K562 (cell line): ENCODE measurements at regions not wholly inside any gene's neighbourhood (a gene's known extent, or its start where the extent isn't known, plus 50 kb on each side); places are given as distances from the start of the nearest gene placed in this dataset.

Experiments used
- ATAC-seq: fragments of 200-7000 bp; cut with Tn5 transposase; 3 replicates; pipeline ENCODE4 v1.9.1; 2020; ENCODE audit warnings: moderate library complexity
- BruUV-seq: library from RNA; stranded (reverse); fragments of 400-500 nt; replicated peaks from 2 replicates; lab custom pipeline; 2021; lab: Mats Ljungman, UMichigan
- CTCF ChIA-PET: fragments of 300-600 bp; formaldehyde crosslinking; extraction: SDS; loops from one replicate; lab custom pipeline; 2021; ENCODE audit warnings: low intra/inter-chr PET ratio; lab: Yijun Ruan, JAX
- POLR2A ChIA-PET: fragments of 300-600, 350-650 bp; sonication (Branson Sonifier 250); formaldehyde crosslinking; extraction: SDS; loops from one replicate; lab custom pipeline; 2021; ENCODE audit warnings: antibody characterized with exemption, inconsistent platforms; lab: Yijun Ruan, JAX
- DNase-seq, 4 experiments: peaks; one replicate each; pipeline versions ENCODE4 v3.0.0 to v3.0.0-alpha.2; 2011 to 2018; ENCODE audit warnings: low spot score in 3 of 4, mixed read lengths in 3 of 4; ENCODE audit errors: extremely low read depth in 1 of 4
- FAIRE-seq: peaks from 2 replicates; lab custom pipeline; 2011; peaks lifted over from hg19 to GRCh38; lab: Jason Lieb, UNC
- H2AFZ ChIP-seq: 2 replicates; pipeline ENCODE4 v1.6.0; 2011; ENCODE audit warnings: low read depth, low read length, control low read depth, inconsistent platforms
- H3K27ac ChIP-seq: fragments of 200-600 bp; 3 replicates; pipeline ENCODE4 v1.8.0; 2011; ENCODE audit warnings: low read depth, mild to moderate bottlenecking, control low read depth, inconsistent platforms, low read length, moderate library complexity, mixed read lengths; ENCODE audit errors: extremely low read depth
- H3K27me3 ChIP-seq, 2 experiments: fragments of 300-600 bp in 1 of 2; 2 replicates in 1 of 2; 3 replicates in 1 of 2; pipeline versions ENCODE4 v1.6.0 to v1.8.0; 2011; ENCODE audit warnings: inconsistent platforms in 2 of 2, low read length in 2 of 2, mild to moderate bottlenecking in 1 of 2, mixed read lengths in 1 of 2, moderate library complexity in 1 of 2; ENCODE audit not compliant: control insufficient read depth in 2 of 2, insufficient read depth in 2 of 2
- H3K36me3 ChIP-seq: fragments of 300-600 bp; 3 replicates; pipeline ENCODE4 v1.8.0; 2011; ENCODE audit warnings: mild to moderate bottlenecking, low read length, inconsistent platforms; ENCODE audit not compliant: control insufficient read depth, insufficient read depth
- H3K4me1 ChIP-seq, 2 experiments: fragments of 200-600 bp in 1 of 2; replicated peaks in 1 of 2; 2 replicates in 1 of 2; 3 replicates in 1 of 2; pipeline versions ENCODE4 v1.5.1 to v1.8.0; 2011; ENCODE audit warnings: inconsistent platforms in 2 of 2, low read length in 2 of 2, mild to moderate bottlenecking in 1 of 2, mixed read lengths in 1 of 2, moderate library complexity in 1 of 2; ENCODE audit not compliant: control insufficient read depth in 2 of 2, insufficient read depth in 2 of 2
- H3K4me2 ChIP-seq: 2 replicates; pipeline ENCODE4 v1.6.1; 2011; ENCODE audit warnings: low read length, control low read depth, inconsistent platforms, mixed read lengths; ENCODE audit not compliant: insufficient read depth
- H3K4me3 ChIP-seq: fragments of 200-600 bp; sonication (generic), shearing (Covaris generic); 2 replicates; pipeline ENCODE4 v1.5.1; 2016; ENCODE audit warnings: control low read depth, inconsistent platforms
- H3K79me2 ChIP-seq: fragments of 200-600 bp; 3 replicates; pipeline ENCODE4 v1.8.0; 2011; ENCODE audit warnings: low read length, inconsistent platforms; ENCODE audit not compliant: control insufficient read depth, insufficient read depth
- H3K9ac ChIP-seq, 2 experiments: 2 replicates each; pipeline versions ENCODE4 v1.6.0 to v1.6.1; 2011; ENCODE audit warnings: low read depth in 2 of 2, low read length in 2 of 2, control low read depth in 1 of 2, inconsistent platforms in 1 of 2, mild to moderate bottlenecking in 1 of 2, mixed read lengths in 1 of 2; ENCODE audit not compliant: insufficient read depth in 1 of 2
- H3K9me1 ChIP-seq: one replicate; pipeline ENCODE4 v1.6.0; 2011; ENCODE audit warnings: inconsistent platforms, mild to moderate bottlenecking, low read length, moderate library complexity; ENCODE audit not compliant: control insufficient read depth, insufficient read depth
- H3K9me3 ChIP-seq: replicated peaks from 2 replicates; pipeline ENCODE4 v1.5.1; 2011; ENCODE audit warnings: low read depth, low read length, inconsistent platforms; ENCODE audit not compliant: control insufficient read depth, insufficient read depth
- H4K20me1 ChIP-seq: replicated peaks from 2 replicates; pipeline ENCODE4 v1.6.1; 2011; ENCODE audit warnings: low read length, inconsistent platforms, mixed read lengths; ENCODE audit not compliant: control insufficient read depth, insufficient read depth
- BRD9 ChIP-seq: fragments of 450-650 bp; IDR thresholded peaks from 2 replicates; pipeline ENCODE4 v1.6.1; 2018; ENCODE audit warnings: low read depth; ENCODE audit not compliant: partially characterized antibody
- CREB1 ChIP-seq, 2 experiments: sonication (generic) in 1 of 2; formaldehyde crosslinking in 1 of 2; IDR thresholded peaks; 2 replicates each; pipeline versions ENCODE4 v1.6.1 to v1.8.0; 2012 to 2022; ENCODE audit warnings: inconsistent platforms in 1 of 2, mild to moderate bottlenecking in 1 of 2, missing genetic modification reagents in 1 of 2, moderate library complexity in 1 of 2
- MBD1 ChIP-seq: fragments of 250-450 bp; sonication (Bioruptor Pico); IDR thresholded peaks from 2 replicates; pipeline ENCODE4 v1.8.0; 2022; ENCODE audit warnings: inconsistent platforms
- ZNF512 ChIP-seq: IDR thresholded peaks from 2 replicates; pipeline ENCODE4 v1.6.1; 2016; ENCODE audit warnings: missing genetic modification characterization, missing compliant biosample characterization
- WGBS: fragments of 100-300 bp; shearing (Covaris generic); methylation state at CpG from one replicate; pipeline ENCODE4 v1.1.6; 2016; ENCODE audit warnings: low coverage, mixed read lengths; ENCODE audit not compliant: insufficient coverage; ENCODE audit errors: missing lambda C conversion rate; 5-methylcytosine and 5-hydroxymethylcytosine counted together
- in situ Hi-C: fragments of 300-500 bp; cut with MboI; formaldehyde crosslinking; loops from 4 replicates; pipeline ENCODE4 v1.15.0; 2018; ENCODE audit warnings: inconsistent platforms, mixed read lengths
- intact Hi-C: fragments of 100-400 bp; cut with micrococcal nuclease; formaldehyde crosslinking; loops from 2 replicates; pipeline ENCODE4 v1.14.2; 2022

DNA sequence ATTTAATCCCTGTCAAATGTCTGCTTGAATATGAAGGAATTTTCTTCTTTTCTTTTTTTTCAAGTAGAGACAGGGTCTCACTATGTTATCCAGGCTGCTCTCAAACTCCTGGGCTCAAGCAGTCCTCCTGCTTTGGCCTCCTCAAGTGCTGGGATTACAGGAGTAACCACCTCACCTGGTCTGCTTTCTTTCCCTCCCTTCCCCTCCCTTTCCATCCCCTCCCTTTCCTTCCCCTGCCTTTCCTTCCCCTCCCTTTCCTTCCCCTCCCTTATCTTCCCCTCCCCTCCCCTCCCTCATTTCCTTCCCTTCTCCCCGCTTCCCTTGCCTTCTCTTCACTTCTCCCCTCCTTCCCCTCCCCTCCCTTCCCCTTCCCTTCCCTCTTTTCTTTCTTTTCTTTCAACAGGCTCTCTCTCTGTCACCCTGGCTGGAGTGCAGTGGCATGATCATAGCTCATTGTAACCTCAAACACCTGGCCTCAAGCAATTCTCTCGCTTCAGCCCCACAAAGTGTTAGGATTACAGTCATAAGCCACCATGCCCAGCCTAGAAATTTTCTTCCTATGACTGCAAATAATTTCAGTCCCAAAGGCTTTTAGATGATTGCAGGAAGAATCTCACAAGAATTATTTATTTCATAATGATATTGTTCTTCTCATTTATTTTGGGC is 168.9 kb downstream of the AASDH start:
- Histone ChIP-seq H3K79me2 (no peaks in the 10 kb centered on the region), H3K9me3 (no peaks in the 10 kb centered on the region)
- ATAC-seq: no peak
- POLR2A ChIA-PET: no interaction called here
- TF ChIP-seq CREB1 (IDR thresholded peaks at IDR 0.05): no peak
- no peak for TF ChIP-seq CREB1 (CRISPR knock-in tag; IDR thresholded peaks at IDR 0.05)
- TF ChIP-seq BRD9: no peak
- TF ChIP-seq ZNF512 (tag): 0 out of 2 replicates have a peak, but pooled peaks have one; percentile 12
- TF ChIP-seq MBD1 (CRISPR knock-in tag): no peak
- TF ChIP-seq, all 486 proteins: peak for 1
- DNase-seq (no peak), FAIRE-seq (no peak)
- in situ Hi-C loops: no loop called here
- no TSS peak for BruUV-seq
- Histone ChIP-seq H3K4me3 (no peak overlapping the region), H4K20me1 (no peaks in the 10 kb centered on the region; the same call in 1 of the 2 replicates), H3K4me2 (no peak overlapping the region), H3K27me3 (peaks cover 3 to 12% of the 10 kb centered on the region in 2 experiments), H3K4me1 (no peaks in the 10 kb centered on the region), H2AFZ (no peak overlapping the region), H3K9me1 (no peaks in the 10 kb centered on the region), H3K9ac (no peak overlapping the region), H3K36me3 (no peaks in the 10 kb centered on the region), H3K27ac (no peak overlapping the region)
- 0% methylated on average over 1 of the region's 2 CpGs for whole genome bisulfite sequencing
- CTCF ChIA-PET: no interaction called here
- intact Hi-C loops: no loop called here
